ENCODE measurements at regions not wholly inside any gene's neighbourhood (a gene's known extent, or its start where the extent isn't known, plus 50 kb on each side); places are given as distances from the start of the nearest gene placed in this dataset.
A peak's percentile ranks its signal among the peaks of the same experiment; 100 is the strongest.
"Not testable (repeated sequence)": the region's sequence is repeated elsewhere in the genome, so short reads cannot be mapped to it uniquely, and the experiment has no call there.

DNA sequence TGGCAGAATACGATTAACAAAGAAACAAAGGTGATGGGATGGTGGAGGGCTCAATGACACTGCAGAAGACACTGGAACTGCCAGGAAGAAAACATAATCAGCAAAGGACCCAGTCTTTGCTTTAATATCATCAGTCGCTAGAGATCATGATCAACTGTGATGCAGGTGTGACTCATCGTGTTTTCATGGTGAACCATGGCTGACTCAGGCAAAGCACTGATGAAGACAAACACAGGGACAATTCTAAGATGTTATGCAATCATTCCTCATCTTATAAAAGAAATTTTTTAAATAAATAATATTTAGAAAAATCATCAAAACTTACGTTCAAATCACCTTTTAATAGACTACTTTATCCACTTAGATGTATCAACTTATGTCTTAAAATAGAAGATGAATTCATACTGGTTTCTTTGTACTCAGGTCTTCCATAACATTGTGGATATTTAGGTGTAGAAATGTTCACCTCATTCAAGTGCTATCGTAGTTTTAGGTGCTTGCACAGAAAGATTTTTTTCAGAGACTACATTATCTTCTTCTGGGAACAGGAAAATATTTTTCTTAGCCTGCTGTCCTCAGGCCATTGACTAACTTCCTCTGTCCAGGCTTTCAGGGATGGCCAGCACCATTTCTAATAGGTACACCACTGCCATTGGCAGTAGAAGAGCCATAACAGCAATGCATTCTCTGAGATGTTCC, 673.4 kb upstream of the MEF2C start:
- DNase-seq, result no peak

DNA sequence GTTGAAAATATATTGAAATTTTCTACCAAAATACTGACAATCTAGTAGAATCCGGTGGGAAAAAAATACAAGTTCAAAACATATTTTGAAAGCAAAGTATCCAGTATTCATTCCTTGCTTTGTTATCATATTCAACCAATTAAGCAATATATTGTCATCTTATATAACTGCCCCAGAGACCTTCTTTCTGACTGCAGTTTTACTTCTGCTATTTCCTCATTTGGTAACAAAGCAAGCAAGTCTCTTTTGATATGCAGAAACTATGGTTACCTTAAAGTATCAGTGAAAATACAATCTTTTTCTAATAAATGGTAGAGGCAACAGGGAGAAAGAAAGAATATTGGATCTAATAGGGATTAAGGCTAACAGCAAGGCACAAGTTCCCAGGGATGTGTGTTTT, 663.7 kb upstream of the MEF2C start:
- DNase-seq, result no peak

DNA sequence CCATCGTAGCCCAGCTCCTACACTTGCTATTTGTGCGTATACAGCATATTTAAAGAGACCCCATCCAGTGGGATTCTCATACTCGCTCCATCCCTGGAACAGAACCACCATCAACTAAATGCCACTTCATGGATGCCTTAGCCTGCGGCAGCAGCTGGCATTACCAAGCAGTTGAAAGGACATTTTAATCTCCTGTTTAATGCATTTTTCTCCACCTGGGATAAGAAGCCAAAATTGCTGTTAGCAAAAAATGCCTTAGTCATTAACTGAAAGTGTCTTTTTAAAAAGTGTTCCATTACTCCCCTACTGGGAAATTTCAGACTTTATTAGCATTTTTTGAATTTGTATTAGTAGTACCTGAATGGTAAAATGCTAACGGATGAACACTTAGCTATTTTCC, 662.6 kb upstream of the MEF2C start:
- no peak for DNase-seq

DNA sequence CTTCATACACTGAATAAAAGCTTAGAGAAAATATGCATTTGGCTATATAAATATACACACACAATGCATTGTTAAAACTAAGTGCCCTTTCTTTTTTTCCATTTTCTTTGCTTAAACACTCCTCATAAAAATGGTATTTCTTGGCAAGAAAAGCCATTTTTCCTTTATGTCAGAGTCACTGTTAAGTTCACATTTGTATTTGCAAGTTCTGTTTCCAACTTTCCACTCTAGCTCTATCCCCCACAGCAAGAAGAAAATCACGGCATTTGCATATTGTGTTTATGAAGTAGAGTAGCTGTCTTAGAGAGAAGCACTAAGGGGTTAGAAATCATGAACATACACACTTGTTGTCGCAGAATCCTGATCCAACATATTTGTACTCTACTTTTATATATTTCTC, 662.1 kb upstream of the MEF2C start:
- peak; percentile 59 for DNase-seq

DNA sequence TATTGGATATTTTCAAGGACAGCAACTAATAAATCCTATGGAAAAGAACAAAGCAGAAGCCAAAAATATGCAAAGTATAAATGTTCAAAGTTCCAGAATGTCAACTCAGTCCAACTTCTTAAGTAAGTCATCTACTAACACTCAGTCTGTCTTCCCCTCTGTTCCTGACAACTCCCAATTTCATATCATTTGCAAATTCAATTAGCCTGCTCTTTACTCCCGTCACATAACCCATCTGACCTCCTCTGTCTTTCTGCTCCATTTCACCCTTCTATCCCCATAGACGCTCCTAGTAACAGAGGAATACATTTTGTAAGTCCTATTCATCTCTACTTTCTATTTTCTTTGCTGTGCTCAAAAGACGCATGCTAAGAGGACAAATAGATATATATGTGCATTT, 659.8 kb upstream of the MEF2C start:
- DNase-seq, result no peak

DNA sequence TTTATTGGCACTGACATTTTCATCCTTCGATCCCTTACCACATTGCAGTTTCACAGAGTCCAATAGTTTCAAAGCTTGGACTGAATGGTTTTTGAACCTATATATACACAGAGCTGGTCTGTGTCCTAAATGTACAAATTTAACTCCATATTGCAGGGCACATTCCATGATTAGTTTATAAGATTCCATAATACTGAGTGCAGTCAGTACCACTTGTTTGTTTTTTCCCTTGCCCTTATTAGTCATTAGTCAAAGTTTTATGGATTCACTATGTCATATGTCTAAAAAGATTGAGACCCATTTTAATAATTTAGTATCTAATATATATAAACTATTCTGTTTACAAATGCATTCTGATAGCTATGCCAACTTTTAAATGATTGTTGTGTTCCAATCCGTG, 654.8 kb upstream of the MEF2C start:
- no peak for DNase-seq

DNA sequence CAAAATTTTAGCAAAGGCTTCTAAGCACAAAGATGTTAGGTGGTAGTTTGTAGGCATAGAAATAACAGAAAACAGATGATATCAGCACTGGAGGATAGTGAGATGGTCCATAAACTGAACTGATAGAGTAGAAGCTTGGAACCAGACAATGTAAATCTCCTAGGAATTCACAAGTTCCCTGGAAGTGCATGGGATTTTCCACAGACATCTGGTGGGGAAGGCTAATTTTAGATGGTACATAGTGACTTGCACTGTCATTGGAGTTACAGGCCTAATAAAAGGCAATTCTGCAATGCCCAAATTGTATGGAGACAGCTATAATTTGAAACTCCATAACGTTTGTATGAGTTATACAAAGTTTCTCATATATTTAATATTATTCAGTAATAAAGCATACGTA, 653.0 kb upstream of the MEF2C start:
- no peak for DNase-seq

DNA sequence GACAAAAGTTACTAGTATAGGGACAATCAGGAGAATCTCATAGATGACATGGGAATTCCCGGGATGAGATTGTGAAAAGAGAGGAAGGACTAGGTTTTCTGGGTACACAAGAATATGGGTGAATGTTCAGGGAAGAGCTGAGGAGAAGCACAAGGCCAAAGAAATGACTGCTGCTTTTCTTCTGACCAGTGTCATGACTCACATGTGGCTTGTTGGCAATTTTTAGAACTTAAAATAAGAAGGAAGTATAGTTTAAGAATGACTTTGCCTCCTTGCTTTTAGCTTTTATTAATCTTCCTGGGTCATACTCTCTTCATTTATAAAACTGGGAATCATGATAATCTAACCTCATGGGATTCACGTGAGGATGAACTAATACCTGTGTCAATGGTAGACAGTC, 652.4 kb upstream of the MEF2C start:
- no peak for DNase-seq

DNA sequence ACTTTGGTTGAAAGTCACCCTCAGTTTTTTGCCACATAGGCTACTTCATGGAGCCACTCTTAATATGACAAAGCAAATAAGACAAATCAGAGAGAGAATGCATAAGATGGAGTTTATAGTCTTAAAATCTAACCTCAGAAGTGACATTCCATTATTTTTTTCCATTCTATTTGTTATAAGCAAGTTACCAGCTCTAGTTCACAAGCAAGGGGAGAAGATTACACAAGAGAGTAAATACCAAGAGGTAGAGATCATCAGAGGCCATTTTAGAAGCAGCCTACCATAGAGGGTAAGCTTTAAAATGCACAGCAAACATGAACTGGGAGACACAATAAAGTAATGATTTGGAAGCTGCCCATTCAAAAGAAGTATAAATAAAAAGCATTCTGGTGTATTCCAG, 651.3 kb upstream of the MEF2C start:
- DNase-seq, result no peak

DNA sequence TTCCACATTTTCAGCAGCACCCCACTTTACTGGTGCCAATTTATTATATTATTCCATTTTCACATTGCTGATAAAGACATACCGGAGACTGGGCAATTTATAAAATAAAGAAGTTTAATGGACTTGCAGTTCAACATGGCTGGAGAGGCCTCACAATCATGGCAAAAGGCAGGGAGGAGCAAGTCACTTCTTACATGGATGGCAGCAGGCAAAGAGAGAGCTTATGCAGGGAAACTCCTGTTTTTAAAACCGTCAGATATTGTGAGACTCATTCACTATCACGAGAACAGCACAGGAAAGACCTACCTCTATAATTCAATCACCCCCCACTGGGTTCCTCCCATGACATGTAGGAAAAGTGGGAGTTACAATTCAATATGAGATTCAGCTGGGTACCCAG, 641.8 kb upstream of the MEF2C start:
- DNase-seq, result no peak

DNA sequence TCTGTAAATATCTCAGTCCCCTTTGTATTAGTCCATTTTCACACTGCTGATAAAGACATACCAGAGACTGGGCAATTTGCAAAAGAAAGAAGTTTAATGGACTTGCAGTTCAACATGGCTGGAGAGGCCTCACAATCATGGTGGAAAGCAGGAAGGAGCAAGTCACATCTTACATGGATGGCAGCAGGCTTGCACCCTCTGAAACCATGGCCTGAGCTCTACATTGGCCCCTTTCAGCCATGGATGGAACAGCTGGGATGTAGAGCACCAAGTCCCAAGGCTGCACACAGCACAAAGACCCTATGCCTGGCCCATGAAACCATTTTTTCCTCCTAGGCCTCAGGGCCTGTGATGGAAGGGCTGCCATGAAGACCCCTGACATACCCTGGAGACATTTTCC, 640.9 kb upstream of the MEF2C start:
- not testable (repeated sequence) for DNase-seq

DNA sequence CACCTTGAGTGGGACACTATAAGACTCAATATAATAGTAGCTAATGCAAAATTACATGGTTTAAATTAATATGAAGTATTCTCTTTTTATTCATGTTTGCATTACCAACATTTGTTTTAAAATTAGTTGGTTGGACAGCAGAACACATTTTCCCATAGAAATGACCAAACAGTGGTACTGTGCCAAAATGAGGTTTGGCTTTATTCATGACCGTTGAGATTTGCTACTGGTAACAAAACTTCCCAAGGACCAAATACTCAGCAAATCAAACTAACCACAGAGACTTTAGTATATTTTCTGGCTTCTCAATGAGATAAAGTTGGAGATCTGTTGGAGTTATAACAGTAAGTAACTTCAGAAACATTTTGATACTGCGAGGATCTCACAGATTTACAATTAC, 637.8 kb upstream of the MEF2C start:
- DNase-seq, result no peak

DNA sequence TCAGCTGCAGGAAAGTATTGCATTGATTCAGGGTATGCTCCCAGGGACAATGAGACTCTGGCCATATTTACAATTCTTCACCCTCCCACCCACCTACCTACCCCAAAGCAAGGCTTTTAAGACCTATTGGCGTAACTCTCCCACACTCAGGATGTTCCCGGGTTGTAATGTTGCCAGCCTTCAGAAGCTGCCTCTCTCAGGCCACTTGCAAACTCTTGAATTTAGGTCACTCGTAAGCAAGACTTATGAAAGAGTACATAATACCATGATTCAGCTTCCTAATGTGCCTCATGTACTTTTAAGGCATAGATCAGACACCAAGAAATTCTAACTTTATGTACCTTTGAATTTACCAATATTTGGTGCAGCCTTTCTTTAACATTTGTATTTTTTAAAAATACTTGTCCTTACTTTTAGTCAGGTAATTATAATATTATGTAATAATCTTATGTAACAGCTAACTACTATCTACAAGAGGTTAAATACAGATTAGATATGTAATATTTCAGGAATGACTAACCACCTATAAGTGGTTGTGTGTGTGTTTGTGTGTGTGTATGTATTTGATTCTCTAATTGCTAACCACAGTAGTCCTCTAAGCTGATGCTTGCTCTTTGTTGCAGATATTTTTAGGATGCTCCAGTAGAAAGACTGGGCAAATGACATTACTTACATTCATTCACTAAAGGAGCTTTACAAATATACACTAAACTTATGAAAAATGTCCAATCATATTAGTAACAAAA, 630.5 kb upstream of the MEF2C start:
- no peak for DNase-seq

DNA sequence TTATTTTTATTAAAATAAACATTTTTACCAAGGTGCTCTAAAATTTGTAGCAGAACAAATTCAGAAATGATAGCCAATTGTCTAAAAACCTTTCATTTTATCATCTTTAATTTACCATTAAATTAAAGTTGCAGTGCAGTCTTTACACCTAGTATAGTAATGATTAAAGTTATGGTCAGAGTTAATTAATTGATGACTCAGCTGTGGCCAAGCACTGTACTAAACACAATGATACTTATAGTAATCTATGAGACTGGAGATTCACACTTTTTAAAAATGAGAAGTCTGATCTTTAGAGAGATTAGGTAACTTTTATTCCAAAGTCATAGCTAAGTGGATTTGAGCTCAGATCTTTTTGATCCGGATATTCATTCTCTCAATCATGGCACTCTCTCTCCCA, 621.1 kb upstream of the MEF2C start:
- DNase-seq, result no peak

DNA sequence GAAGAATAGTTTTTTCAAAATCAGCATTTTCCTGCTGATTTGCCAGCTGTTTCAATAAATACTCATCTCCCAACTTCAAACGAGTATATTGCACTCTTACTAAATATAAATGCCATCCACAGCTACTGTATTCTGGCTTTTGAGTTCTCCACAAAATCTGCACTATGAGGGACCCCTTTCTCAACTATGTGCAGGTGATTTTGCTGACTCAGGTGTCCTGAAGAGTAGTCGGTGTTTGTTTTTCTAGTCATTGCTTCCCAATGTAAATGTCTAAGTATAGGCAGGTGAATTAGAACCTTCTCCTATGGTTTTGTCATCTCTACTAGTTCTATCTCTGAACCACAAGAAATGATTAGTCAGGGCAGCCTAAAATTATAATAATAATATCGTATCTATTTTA, 616.8 kb upstream of the MEF2C start:
- no peak for DNase-seq

DNA sequence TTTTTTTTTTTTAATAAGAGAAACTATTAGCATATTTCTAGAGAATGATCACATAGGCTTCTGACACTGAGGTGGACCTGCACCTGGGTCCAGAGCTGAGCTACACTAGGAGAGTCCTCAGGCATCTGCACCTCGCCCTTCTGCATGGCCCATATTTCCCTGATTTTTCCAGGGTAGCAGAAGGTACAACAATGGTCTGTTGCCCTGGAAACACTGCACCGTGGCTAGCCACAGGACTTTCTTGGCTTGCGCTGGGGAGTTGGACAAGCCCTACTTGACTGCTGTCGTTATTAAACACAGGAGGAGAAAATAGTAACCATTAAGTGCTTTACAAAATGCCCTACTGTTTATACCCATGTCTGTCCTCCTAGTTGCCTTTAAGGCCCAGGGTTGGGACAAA, 615.7 kb upstream of the MEF2C start:
- no peak for DNase-seq

DNA sequence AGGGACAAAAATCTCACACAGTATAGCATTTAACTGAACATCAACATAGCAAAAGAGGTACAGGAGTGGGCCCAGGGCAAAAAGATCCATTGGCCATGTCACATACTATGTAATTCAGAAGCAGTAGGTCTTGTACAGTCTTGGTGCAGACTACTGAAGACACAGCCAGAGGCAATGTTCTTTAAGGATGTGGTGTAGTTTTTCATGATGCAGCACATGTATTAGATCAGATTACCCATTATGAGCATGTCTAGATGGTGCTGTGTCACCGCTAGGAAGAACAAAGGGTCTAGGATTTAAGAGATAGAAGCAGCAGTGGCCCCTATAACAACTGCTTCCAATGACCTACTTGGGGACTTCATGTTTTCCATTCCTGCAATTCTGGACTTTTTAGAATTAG, 610.4 kb upstream of the MEF2C start:
- no peak for DNase-seq

DNA sequence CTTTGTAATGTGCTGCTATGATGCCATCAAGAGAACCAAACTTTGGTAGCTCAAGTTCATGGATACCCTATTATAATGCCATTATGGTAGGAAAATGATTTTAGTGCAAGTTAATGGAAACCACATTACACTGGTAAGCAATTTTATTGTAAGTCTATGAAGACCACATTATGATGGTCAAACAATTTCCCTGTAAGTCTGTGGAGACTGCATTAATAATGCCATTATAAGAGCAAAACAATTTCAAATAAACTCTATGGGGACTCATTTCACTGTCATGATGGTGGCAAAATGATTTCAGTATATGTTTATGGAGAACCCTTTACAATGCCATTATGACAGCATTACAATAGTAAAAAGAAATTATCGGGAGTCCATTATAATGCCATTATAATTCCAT, 602.0 kb upstream of the MEF2C start:
- no peak for DNase-seq

DNA sequence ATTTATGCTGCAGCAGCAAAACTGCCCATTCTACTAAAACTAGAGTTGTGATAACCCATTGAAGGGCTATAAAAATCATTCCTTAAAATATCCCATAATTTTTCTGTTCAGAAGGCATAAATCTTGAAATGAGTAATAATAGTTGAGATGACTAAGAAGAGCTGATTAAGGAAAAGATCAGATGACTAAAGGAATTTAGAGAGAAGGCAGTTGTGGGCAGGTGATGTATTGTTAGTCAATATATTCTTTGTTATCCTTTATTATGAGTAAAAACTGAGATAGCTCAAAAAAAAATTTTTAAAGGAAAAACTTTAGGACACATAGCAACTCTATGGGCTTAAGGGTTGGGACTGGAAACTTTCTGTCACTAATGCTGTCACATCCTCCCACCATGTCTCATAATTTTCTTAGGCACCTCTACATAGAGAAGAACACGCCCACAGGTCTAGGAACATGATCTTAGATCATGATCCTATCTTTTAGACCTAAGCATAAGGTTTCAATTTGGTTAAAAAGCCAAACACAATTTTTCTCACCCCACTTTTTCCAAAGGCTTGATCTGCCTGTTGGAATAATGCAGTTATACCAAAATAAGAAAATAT, 597.5 kb upstream of the MEF2C start:
- no peak for DNase-seq

DNA sequence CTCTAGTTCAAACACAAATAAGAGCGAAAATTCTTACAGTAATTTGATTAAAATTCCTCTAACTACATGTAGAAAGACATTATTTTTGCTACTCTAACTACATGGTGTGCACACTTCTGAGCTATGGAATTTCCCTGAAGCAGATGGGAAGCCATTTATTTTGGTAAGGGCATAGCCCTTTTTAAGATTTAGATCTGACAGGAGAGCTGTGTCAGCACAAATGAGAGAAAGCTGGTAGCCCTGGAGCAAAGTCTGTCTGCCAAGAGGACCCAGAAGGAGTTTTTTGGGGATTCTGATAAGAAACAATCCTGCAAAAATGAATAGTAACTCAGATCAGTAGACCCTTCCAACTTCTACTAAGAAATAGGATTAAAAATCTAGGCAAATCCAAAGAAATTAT, 595.9 kb upstream of the MEF2C start:
- DNase-seq, result no peak

DNA sequence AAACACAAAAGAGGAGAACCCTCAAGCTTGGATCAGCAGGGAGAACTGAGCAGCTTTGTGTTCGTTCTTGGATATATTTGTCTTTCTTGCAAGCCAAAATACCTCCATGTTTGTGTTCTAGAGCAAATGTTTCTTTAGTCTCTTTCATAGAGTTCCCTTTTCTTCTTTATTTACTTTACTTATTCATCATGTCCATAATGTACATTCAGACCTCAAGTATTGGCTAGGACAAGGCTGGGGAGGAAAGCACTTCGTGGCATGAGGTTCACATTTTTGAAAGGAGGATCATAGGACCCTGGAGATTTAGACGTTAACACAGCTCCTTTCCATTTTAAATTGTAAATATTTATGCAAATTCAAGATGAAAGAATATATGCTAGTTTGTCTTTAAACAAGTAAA, 590.2 kb upstream of the MEF2C start:
- no peak for DNase-seq

DNA sequence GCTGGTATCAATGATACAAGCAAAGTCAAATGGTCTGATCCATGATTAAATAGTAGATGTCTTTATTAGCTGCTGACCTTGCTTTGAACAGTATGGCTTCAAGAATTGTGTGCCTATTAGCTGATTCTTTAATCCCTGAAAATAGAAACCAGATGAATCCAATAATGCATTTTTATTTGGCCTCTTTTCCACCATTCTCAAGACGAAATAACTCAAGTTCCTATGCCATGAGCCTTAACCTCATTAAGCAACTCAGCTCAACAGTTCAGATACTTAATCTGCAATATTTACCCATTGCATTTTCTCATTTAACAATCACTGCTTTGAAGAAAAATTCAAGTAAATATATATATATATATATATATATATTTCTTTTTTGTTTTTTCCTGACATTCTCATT, 588.6 kb upstream of the MEF2C start:
- no peak for DNase-seq

DNA sequence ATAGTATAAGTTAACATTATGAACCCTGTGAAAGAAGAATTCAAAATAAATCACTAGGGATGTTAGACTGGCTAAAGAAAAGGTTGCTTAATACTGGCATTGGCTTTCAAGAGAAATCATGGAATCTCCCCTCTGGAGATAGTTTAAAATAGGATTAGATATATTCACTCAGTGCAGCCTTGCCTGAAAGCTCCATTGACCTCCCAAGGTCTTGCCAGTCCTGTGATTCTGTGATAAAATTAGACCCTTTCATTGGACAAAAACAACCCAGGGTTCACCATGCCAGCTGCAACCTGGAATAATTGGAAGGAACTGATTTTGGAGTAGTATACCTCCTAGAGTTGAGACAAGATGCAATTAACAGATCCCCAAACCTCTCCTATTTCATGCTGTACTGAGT, 588.1 kb upstream of the MEF2C start:
- DNase-seq, result no peak

DNA sequence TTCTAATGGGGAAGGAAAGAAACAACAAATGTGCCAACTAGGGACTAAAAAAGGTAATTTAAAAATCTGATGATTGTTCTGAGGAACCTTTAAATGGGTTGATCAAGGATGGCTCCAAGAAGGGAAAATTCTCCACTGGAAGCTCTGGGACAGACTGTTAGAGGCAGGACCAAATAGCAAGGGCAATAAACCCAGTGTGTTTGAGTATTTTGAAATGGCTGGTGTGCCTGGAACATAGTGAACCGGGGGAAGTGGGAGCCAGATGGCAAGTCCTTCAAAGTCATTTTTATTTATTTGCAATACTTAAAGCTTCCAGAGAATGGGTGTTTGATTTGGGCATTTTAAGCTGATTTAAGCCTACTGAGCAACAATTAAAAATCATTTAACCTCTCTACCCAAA, 587.7 kb upstream of the MEF2C start:
- DNase-seq, result no peak

Measured in muscle of arm (tissue), 1 donor.